SU-DHL-6 (cell line): ENCODE measurements at regions not wholly inside any gene's neighbourhood (a gene's known extent, or its start where the extent isn't known, plus 50 kb on each side); places are given as distances from the start of the nearest gene placed in this dataset.

Experiments used
- H2AFZ ChIP-seq: fragments of 200-600 bp; sonication (generic); 2 replicates; pipeline ENCODE4 v1.6.1; 2014; ENCODE audit warnings: low read depth, mild to moderate bottlenecking, moderate library complexity, mixed read lengths, antibody characterized with exemption, low read length; ENCODE audit not compliant: severe bottlenecking
- H3F3A ChIP-seq: fragments of 200-600 bp; shearing (Covaris generic); 2 replicates; pipeline ENCODE4 v1.6.0; 2016; ENCODE audit warnings: antibody characterized with exemption, mild to moderate bottlenecking; ENCODE audit not compliant: insufficient read depth
- H3K27ac ChIP-seq: fragments of 200-600 bp; sonication (generic); 2 replicates; pipeline ENCODE4 v1.5.1; 2016; ENCODE audit warnings: low read depth, mild to moderate bottlenecking, low read length, moderate library complexity, mixed read lengths
- H3K27me3 ChIP-seq: fragments of 200-600 bp; sonication (generic), shearing (Covaris generic); 2 replicates; pipeline ENCODE4 v1.6.0; 2014; ENCODE audit warnings: mild to moderate bottlenecking, low read length
- H3K36me3 ChIP-seq: fragments of 200-600 bp; sonication (generic); 2 replicates; pipeline ENCODE4 v1.6.1; 2014; ENCODE audit warnings: mild to moderate bottlenecking, low read length, mixed read lengths
- H3K4me2 ChIP-seq: fragments of 300-600, 200-600 bp; shearing (Covaris generic), sonication (generic); 2 replicates; pipeline ENCODE4 v1.6.0; 2014; ENCODE audit warnings: low read length, low read depth, mild to moderate bottlenecking; ENCODE audit not compliant: poor library complexity, severe bottlenecking
- H3K4me3 ChIP-seq: fragments of 200-600 bp; sonication (generic); 2 replicates; pipeline ENCODE4 v1.5.1; 2014; ENCODE audit warnings: antibody characterized with exemption, low read length, mild to moderate bottlenecking, mixed read lengths; ENCODE audit not compliant: insufficient read depth, poor library complexity, severe bottlenecking
- H3K79me2 ChIP-seq: fragments of 200-600 bp; sonication (generic); 2 replicates; pipeline ENCODE4 v1.6.1; 2014; ENCODE audit warnings: mild to moderate bottlenecking, low read length, moderate library complexity; ENCODE audit not compliant: insufficient read depth
- H3K9ac ChIP-seq: fragments of 200-600 bp; sonication (generic); 2 replicates; pipeline ENCODE4 v1.7.0; 2014; ENCODE audit warnings: mild to moderate bottlenecking, low read length
- H3K9me2 ChIP-seq: fragments of 200-600 bp; sonication (generic); replicated peaks from 2 replicates; pipeline ENCODE4 v1.6.1; 2014; ENCODE audit warnings: low read length; ENCODE audit not compliant: insufficient read depth
- H3K9me3 ChIP-seq: fragments of 200-600 bp; sonication (generic); 2 replicates; pipeline ENCODE4 v1.6.1; 2014; ENCODE audit warnings: low read length, mixed read lengths; ENCODE audit not compliant: insufficient read depth
- H4K20me1 ChIP-seq: fragments of 200-600 bp; sonication (generic); 2 replicates; pipeline ENCODE4 v1.6.1; 2014; ENCODE audit warnings: low read depth, mild to moderate bottlenecking, antibody characterized with exemption, low read length, moderate library complexity, mixed read lengths
- CTCF ChIP-seq: fragments of 200-600 bp; sonication (generic); IDR thresholded peaks from one replicate; pipeline ENCODE4 v1.5.1; 2017; ENCODE audit warnings: antibody characterized with exemption, mild to moderate bottlenecking, low read length, moderate library complexity; ENCODE audit not compliant: insufficient read depth, poor library complexity, severe bottlenecking
- EZH2phosphoT487 ChIP-seq: fragments of 200-600 bp; sonication (generic), shearing (Covaris generic); conservative IDR thresholded peaks from 2 replicates; pipeline ENCODE4 v1.6.1; 2018; ENCODE audit warnings: mild to moderate bottlenecking, antibody characterized with exemption, low read length, moderate library complexity, mixed read lengths

GRCh38 chr2:239693761-239694415 lies 293.1 kb upstream of the HDAC4 start:
- Histone ChIP-seq H3K79me2 (no peaks in the 10 kb centered on the region), H3K9ac (no peak overlapping the region), H3K9me3 (no peaks in the 10 kb centered on the region), H3K9me2 (no peaks in the 10 kb centered on the region), H3K4me2 (no peak overlapping the region), H4K20me1 (no peaks in the 10 kb centered on the region), H3K4me3 (no peak overlapping the region), H3K27ac (no peak overlapping the region), H3F3A (no peaks in the 10 kb centered on the region), H3K27me3 (no peaks in the 10 kb centered on the region), H3K36me3 (no peaks in the 10 kb centered on the region), H2AFZ (no peak overlapping the region)
- TF ChIP-seq CTCF (no peak), EZH2phosphoT487 (no peak)

GRCh38 chr2:239693330-239693729 lies 292.5 kb upstream of the HDAC4 start:
- H3K9me3 ChIP-seq, result no peaks in the 10 kb centered on the region
- H3K9me2 ChIP-seq, result no peaks in the 10 kb centered on the region
- H4K20me1 ChIP-seq, result no peaks in the 10 kb centered on the region
- H3K36me3 ChIP-seq, result no peaks in the 10 kb centered on the region
- H3K9ac ChIP-seq, result no peak overlapping the region
- TF ChIP-seq CTCF, result no peak
- TF ChIP-seq EZH2phosphoT487, result no peak
- no peak overlapping the region for H3K4me2 ChIP-seq
- H3K27ac ChIP-seq, result no peak overlapping the region
- H3K79me2 ChIP-seq, result no peaks in the 10 kb centered on the region
- H2AFZ ChIP-seq, result no peak overlapping the region
- no peak overlapping the region for H3K4me3 ChIP-seq
- no peaks in the 10 kb centered on the region for H3F3A ChIP-seq
- no peaks in the 10 kb centered on the region for H3K27me3 ChIP-seq

GRCh38 chr2:239692919-239693318 lies 292.1 kb upstream of the HDAC4 start:
- no peaks in the 10 kb centered on the region for H4K20me1 ChIP-seq
- H3K27ac ChIP-seq, result no peak overlapping the region
- no peak overlapping the region for H2AFZ ChIP-seq
- TF ChIP-seq CTCF, result no peak
- TF ChIP-seq EZH2phosphoT487, result no peak
- H3K27me3 ChIP-seq, result no peaks in the 10 kb centered on the region
- no peak overlapping the region for H3K4me3 ChIP-seq
- no peaks in the 10 kb centered on the region for H3K79me2 ChIP-seq
- H3K9ac ChIP-seq, result no peak overlapping the region
- no peaks in the 10 kb centered on the region for H3K36me3 ChIP-seq
- no peaks in the 10 kb centered on the region for H3F3A ChIP-seq
- H3K4me2 ChIP-seq, result no peak overlapping the region
- H3K9me2 ChIP-seq, result no peaks in the 10 kb centered on the region
- no peaks in the 10 kb centered on the region for H3K9me3 ChIP-seq
